ENCODE measurements at regions not wholly inside any gene's neighbourhood (a gene's known extent, or its start where the extent isn't known, plus 50 kb on each side); places are given as distances from the start of the nearest gene placed in this dataset.

DNA sequence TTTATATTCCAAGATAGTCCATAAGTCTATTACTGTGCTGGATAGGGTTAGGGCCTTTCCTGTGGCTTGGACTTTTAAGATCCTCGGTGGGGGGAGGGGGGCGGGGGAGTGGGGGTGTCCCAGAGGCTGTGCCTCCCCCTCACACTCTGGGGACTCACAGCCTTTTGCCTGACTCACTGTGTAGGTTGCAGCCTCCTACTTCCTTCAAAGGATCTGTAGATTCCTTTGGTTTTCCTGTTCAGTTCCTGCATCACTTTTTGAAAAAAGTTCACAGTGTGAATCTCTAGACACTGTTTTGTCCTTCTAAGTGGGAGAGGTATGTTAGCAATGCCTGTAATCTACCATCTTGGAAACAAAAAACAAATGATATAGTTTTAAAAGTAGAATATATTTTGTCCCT is 999.9 kb downstream of the GLUD2 start:
- peaks cover 0 to 13% (median 4%) of the 10 kb centered on the region in 7 donors for H3K9me3 Mint-ChIP-seq
- WGBS (ENCODE audit: insufficient coverage) = no CpG with 5 or more reads among the region's 2 CpGs
- intact Hi-C loops (cut with micrococcal nuclease) = no loop called here
- TF ChIP-seq, protein P1, sequence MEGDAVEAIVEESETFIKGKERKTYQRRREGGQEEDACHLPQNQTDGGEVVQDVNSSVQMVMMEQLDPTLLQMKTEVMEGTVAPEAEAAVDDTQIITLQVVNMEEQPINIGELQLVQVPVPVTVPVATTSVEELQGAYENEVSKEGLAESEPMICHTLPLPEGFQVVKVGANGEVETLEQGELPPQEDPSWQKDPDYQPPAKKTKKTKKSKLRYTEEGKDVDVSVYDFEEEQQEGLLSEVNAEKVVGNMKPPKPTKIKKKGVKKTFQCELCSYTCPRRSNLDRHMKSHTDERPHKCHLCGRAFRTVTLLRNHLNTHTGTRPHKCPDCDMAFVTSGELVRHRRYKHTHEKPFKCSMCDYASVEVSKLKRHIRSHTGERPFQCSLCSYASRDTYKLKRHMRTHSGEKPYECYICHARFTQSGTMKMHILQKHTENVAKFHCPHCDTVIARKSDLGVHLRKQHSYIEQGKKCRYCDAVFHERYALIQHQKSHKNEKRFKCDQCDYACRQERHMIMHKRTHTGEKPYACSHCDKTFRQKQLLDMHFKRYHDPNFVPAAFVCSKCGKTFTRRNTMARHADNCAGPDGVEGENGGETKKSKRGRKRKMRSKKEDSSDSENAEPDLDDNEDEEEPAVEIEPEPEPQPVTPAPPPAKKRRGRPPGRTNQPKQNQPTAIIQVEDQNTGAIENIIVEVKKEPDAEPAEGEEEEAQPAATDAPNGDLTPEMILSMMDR (IDR thresholded peaks at IDR 0.05) = no peak
- no peaks in the 10 kb centered on the region for H3K79me2 ChIP-seq (ENCODE audit: insufficient read depth, low read length)
- no peak overlapping the region for H3K4me2 ChIP-seq (replicated peaks; ENCODE audit: extremely low read depth, low read length, poor library complexity, severe bottlenecking)
- no peaks in the 10 kb centered on the region for H3K4me1 Mint-ChIP-seq
- no peaks in the 10 kb centered on the region for H3K36me3 ChIP-seq (replicated peaks in 1 of 2; ENCODE audit: control insufficient read depth in 1 of 2, insufficient read depth in 2 of 2, low read length in 2 of 2)
- no peak for DNase-seq
- H3K27me3 Mint-ChIP-seq (ENCODE audit: low read depth in 3 of 3) = peaks cover 0 to 2% (median 0%) of the 10 kb centered on the region in 3 donors
- no peak overlapping the region for H3K27ac Mint-ChIP-seq
- no peaks in the 10 kb centered on the region for H3K27me3 ChIP-seq (ENCODE audit: control insufficient read depth in 2 of 2, insufficient read depth in 2 of 2, low read length in 2 of 2)
- no peaks in the 10 kb centered on the region for H4K20me1 ChIP-seq (ENCODE audit: insufficient read depth, low read length)
- no peaks in the 10 kb centered on the region for H3K36me3 Mint-ChIP-seq
- no peak overlapping the region for H3K27ac ChIP-seq (ENCODE audit: low read depth in 1 of 2, low read length in 2 of 2)
- H3K4me1 ChIP-seq (ENCODE audit: control insufficient read depth in 1 of 2, insufficient read depth in 2 of 2, low read length in 2 of 2) = no peaks in the 10 kb centered on the region
- H2AFZ ChIP-seq (ENCODE audit: insufficient read depth, low read depth, low read length, poor library complexity, severe bottlenecking) = no peak overlapping the region
- no peak overlapping the region for H3K4me3 ChIP-seq (replicated peaks in 1 of 3; ENCODE audit: low read depth in 2 of 3, low read length in 3 of 3)
- peaks cover 9 to 22% of the 10 kb centered on the region in 2 donors for H3K9me3 ChIP-seq (replicated peaks in 1 of 2; ENCODE audit: control insufficient read depth in 1 of 2, insufficient read depth in 1 of 2, low read length in 2 of 2)
- no peak overlapping the region for H3K4me3 Mint-ChIP-seq
- H3K9ac ChIP-seq (ENCODE audit: insufficient read depth, low read length, poor library complexity, severe bottlenecking) = no peak overlapping the region

- Mint-ChIP-seq H3K4me1 (no peaks in the 10 kb centered on the region), H3K9me3 (peaks cover 0 to 4% (median 0%) of the 10 kb centered on the region in 7 donors), H3K4me3 (no peak overlapping the region), H3K36me3 (no peaks in the 10 kb centered on the region), H3K27ac (no peak overlapping the region), H3K27me3 (ENCODE audit: low read depth in 3 of 3) (no peaks in the 10 kb centered on the region)
- no CpG with 5 or more reads among the region's 2 CpGs for WGBS (ENCODE audit: insufficient coverage)
- no peak for DNase-seq
- H2AFZ ChIP-seq (ENCODE audit: insufficient read depth, low read depth, low read length, poor library complexity, severe bottlenecking) = no peak overlapping the region
- H3K4me1 ChIP-seq (ENCODE audit: control insufficient read depth in 1 of 2, insufficient read depth in 2 of 2, low read length in 2 of 2) = no peaks in the 10 kb centered on the region
- no peaks in the 10 kb centered on the region for H3K27me3 ChIP-seq (ENCODE audit: control insufficient read depth in 2 of 2, insufficient read depth in 2 of 2, low read length in 2 of 2)
- intact Hi-C loops (cut with micrococcal nuclease) = no loop called here
- H3K9ac ChIP-seq (ENCODE audit: insufficient read depth, low read length, poor library complexity, severe bottlenecking) = no peak overlapping the region
- no peak overlapping the region for H3K27ac ChIP-seq (ENCODE audit: low read depth in 1 of 2, low read length in 2 of 2)
- no peaks in the 10 kb centered on the region for H3K79me2 ChIP-seq (ENCODE audit: insufficient read depth, low read length)
- TF ChIP-seq, protein P1 (IDR thresholded peaks at IDR 0.05) = no peak
- H4K20me1 ChIP-seq (ENCODE audit: insufficient read depth, low read length) = no peaks in the 10 kb centered on the region
- no peak overlapping the region for H3K4me3 ChIP-seq (replicated peaks in 1 of 3; ENCODE audit: low read depth in 2 of 3, low read length in 3 of 3)
- H3K4me2 ChIP-seq (replicated peaks; ENCODE audit: extremely low read depth, low read length, poor library complexity, severe bottlenecking) = no peak overlapping the region
- H3K36me3 ChIP-seq (replicated peaks in 1 of 2; ENCODE audit: control insufficient read depth in 1 of 2, insufficient read depth in 2 of 2, low read length in 2 of 2) = no peaks in the 10 kb centered on the region
- no peaks in the 10 kb centered on the region for H3K9me3 ChIP-seq (replicated peaks in 1 of 2; ENCODE audit: control insufficient read depth in 1 of 2, insufficient read depth in 1 of 2, low read length in 2 of 2)
Measured at GRCh38 chrX:122055460-122055859, 1008.0 kb downstream of the GLUD2 start.

Data from CD14-positive monocyte (primary cell).